Endometrial microvascular endothelial cells (primary cell): ENCODE measurements at regions not wholly inside any gene's neighbourhood (a gene's known extent, or its start where the extent isn't known, plus 50 kb on each side); places are given as distances from the start of the nearest gene placed in this dataset.

Experiments
- in situ Hi-C: cut with HindIII; loops from 2 replicates; pipeline ENCODE4 v1.10.0; 2017; ENCODE audit warnings: low sequenced_read_pairs, low pct_unique_long_range_greater_than_20kb; ENCODE audit errors: inconsistent ontology term

GRCh38 chr13:76758738-76759137 is 127.5 kb downstream of the KCTD12 start:
- in situ Hi-C loops = no loop called here

DNA sequence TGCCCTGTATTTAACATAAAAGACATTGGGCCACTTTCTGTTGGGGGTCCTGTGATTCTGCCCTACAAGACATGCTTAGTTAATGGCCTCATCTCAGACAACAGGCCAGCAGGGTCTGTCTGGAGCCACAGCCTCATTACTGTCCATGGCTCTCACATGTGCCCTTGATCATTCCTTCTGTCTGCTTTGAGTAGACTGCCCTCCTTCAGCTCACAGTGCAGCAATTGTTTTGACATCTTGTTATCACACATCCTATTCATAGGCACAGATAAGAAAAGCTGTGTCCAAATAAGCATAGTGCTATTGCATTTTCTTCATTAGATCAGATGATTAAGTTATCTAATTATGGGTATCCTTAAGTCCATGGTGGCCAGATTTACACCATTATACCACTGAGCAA is 127.9 kb downstream of the KCTD12 start:
- in situ Hi-C loops = no loop called here

DNA sequence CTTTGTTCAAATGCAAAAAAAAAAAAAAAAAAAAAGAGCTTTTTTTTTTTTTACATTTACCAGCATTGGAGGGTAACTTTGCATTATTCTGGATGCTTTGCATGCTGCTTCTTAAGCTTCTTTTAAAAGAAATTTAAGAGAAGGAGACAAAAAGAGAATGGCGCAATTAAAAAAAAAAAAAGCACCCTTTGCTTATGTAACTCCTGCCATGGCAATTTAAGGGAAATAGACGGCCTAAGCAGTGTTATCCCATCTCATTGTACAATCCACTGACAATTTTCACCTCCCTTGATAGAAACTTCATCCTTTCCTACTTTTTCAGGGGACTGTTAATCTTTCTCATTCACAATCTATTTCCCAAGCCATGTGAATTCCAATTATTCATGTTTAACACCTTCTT is 129.8 kb downstream of the KCTD12 start:
- in situ Hi-C loops = no loop called here

DNA sequence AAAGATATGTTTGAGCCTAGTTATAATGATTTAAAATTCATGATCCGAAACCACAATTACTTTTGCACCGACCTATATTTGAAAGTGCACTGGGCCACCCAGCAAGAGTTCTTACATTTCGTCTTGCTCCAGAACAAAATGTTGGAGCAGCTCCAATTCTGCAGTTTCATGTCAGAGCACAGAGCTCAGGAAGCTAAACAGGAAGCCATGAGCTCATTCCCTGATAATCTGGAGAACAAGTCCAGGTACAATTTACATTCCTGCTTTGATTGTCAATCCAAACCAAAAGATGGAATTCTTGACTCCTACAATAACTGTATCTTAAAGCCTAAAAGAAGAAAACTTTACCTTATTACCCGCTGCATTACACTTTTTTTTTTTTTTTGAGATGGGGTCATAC is 131.8 kb downstream of the KCTD12 start:
- in situ Hi-C loops = no loop called here

- in situ Hi-C loops = no loop called here
Observed at GRCh38 chr13:76751278-76751677, 134.9 kb downstream of the KCTD12 start.

DNA sequence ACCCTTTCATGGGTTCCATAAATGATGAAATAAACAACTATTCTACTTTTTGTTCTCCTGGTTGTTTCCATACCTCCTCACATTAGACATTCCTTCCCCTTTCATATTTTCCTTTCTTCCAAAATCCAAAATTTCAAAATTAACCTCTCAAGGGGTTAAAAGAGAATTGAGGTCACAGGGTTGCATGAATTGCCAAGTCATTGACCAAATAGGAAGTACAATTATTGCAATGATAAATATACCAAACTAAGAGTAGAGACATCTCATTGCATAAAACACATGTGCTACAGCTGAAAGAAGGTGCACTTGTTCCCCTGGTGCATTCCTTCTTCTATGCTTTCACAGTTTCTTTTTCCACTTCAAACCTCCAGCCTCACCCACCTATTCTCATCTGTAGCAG is 136.1 kb downstream of the KCTD12 start:
- in situ Hi-C loops = no loop called here

DNA sequence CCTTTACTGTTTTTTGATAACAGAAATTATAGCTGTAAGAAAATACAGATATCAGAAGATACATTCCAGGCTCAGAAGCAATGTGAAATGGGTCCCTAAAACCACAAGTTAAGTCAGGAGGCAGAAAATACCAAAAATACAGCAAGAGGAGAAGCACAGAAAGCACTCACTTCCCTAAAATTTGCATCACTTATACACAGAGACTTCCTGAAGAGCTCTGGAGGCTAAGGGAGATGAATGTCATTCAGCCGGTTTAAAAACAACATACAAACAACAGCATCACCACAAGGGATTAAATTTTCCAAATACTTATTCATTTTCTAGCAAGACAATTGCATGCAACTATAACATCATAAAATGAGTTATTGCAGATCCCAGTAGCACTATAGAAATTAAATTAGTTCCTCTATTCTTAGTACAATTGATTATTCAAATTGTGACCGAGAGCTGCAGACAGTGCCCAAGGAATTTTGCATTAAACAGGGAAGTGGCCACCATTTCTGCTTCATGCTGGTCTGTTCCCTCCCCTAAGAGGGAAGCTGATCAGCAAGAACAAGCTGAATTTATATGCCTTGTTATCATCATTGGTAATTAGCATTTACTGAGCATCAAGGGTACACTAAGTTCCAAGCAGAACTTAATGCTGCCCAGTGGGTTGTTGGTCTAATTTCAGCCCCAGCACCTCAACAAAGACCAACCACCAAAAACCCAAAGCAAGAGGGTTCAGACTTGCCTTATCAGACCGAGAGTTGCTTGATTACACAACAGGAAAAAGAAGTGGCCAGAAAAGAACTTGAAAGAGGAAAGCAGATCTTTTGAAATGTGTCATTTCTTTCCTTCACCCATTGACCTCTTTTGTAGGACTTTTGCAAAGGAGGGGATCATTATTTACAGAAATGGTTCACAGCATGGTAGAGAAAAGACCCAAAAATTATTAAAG is 140.7 kb downstream of the KCTD12 start:
- in situ Hi-C loops = no loop called here

- in situ Hi-C loops = no loop called here
Observed at GRCh38 chr13:76741624-76742023, 144.6 kb downstream of the KCTD12 start.

- in situ Hi-C loops = no loop called here
Observed at GRCh38 chr13:76741046-76741445, 145.2 kb downstream of the KCTD12 start.

- in situ Hi-C loops = no loop called here
Observed at GRCh38 chr13:76738616-76739015, 147.6 kb downstream of the KCTD12 start.

GRCh38 chr13:76737526-76737925 is 148.7 kb downstream of the KCTD12 start:
- in situ Hi-C loops = no loop called here

GRCh38 chr13:76735641-76736040 is 150.6 kb downstream of the KCTD12 start:
- in situ Hi-C loops = no loop called here

DNA sequence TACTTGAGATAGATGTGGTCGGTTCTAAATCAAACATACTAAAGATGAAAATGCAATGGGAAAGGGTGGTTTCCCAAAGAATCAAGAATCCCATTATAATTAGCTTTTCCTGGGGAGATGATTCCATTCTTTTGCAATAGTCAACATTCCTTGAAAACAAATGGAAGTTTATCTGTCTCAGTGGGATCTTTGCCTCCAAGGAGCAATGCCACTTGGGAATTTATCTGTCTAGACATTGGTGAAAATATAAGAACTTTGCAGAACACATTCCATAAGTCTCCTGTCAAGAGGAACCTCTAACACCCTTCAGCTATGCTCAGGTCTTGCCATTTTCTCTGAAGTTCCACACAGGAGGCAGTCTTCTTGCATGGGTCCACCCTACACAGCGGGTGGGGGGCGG is 152.5 kb downstream of the KCTD12 start:
- in situ Hi-C loops = no loop called here

DNA sequence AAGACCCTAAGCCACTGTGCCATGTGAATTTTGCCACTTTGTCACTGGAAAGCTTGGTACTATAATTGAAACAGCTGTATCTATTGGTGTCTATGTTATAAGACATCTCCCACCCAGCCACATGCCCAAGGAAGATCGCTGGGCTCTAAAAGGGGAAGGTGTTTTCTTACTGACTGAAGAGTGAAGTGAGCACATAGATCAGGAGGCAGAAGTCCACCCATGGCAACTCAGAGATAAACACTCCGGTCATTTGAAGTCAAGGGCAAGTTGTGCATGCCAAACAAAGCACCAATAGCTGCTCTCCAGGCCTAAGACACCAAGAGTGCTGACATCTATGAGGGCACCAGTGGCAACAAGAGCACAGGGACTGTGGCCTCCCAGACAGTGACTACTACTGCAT is 153.8 kb downstream of the KCTD12 start:
- in situ Hi-C loops = no loop called here

DNA sequence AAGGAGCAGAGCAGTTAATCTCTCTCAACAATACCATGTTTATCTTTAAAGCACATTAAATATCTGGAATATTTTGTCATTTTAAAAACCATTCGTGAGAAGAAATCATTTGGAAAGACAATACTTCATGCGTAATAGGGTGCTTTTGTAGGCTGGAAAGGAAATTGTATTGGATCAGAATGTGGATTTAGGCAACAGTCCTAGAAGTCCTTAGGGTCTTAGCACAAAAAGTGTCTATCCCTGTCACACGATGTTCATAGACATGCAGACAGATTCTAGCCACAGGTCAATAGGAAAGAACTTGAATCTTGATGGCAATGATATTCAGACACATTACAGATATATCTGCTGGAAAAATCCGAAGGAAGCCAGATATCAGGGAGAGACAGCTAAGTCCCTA is 156.0 kb downstream of the KCTD12 start:
- in situ Hi-C loops = no loop called here

DNA sequence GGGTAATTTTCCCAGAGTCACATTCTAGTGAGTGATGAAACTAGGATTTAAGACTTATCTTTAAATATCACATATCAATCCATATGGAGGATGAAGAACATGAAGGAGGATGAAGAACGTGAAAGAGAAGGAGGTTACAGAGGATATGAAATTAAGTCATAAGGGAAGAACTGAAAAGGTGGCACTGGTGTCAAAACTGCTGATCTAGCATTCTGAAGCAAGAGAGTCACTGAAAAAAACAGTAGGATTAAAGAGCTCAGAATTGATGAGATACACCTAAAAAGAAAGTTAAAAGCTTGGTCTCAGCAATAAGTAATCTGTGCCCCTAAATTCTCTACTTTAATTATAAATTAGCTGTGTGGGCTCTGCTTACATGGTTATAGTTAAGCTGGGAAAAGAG is 156.5 kb downstream of the KCTD12 start:
- in situ Hi-C loops = no loop called here

DNA sequence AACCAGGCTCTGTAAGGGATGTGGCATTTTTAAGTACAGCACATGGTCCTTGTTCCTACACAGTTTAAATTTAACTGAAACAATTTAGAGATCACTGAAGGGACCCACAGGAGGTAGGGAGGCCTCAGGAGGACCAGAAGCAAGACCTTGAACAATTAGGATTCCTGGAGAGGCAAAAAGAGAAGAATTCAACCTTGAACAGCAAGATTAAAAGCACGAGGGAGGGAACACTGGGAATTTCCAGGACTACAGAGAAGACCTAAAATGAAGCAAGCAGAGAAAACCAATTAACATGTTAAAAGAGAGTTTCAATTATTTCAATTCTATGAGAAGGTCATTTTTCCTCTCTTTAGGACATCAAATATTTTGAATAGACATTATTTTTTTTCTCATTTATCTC is 160.3 kb downstream of the KCTD12 start:
- in situ Hi-C loops = no loop called here

DNA sequence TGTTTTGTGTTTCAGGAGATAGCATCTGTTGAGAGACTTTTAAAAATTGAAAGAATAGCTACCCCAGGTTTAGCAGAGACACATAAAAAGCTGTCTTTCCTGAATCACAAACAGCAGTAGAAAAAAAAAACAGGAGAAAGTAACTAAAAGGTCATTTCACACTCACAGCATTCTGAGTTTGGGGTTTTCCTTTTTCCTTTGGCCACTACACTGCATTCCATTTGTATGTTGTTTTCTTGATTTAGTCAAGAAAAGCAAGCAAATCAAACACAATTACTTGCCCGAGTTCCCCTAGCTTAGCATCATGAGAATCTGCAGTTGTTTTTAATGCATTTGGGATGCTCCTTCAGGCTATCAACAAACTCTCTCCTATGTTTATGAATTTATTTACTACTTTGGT is 161.0 kb downstream of the KCTD12 start:
- in situ Hi-C loops = no loop called here

- in situ Hi-C loops = loop anchor here (25.0 kb wide), 1 partner anchor 163 kb away; the partner anchor contains the start of gene KCTD12
Observed at GRCh38 chr13:76724421-76724820, 161.8 kb downstream of the KCTD12 start.

- in situ Hi-C loops = loop anchor here (25.0 kb wide), 1 partner anchor 164 kb away; the partner anchor contains the start of gene KCTD12
Observed at GRCh38 chr13:76723551-76724232, 162.5 kb downstream of the KCTD12 start.
